HG03442 (cell line): ENCODE measurements at regions not wholly inside any gene's neighbourhood (a gene's known extent, or its start where the extent isn't known, plus 50 kb on each side); places are given as distances from the start of the nearest gene placed in this dataset.
"Not testable (repeated sequence)": the region's sequence is repeated elsewhere in the genome, so short reads cannot be mapped to it uniquely, and the experiment has no call there.

Source experiments
- ATAC-seq: cut with Tn5 transposase; IDR thresholded peaks from one replicate; pipeline ENCODE4 v1.9.1; 2021; ENCODE audit warnings: mild to moderate bottlenecking, moderate library complexity; ENCODE audit not compliant: unreplicated experiment

- not testable (repeated sequence) for ATAC-seq
These were observed 323.1 kb upstream of the PLGLB2 start for GRCh38 chr2:87424763-87425154.

GRCh38 chr2:87425191-87425590 is 322.7 kb upstream of the PLGLB2 start:
- not testable (repeated sequence) for ATAC-seq

GRCh38 chr2:87425717-87426116 is 322.2 kb upstream of the PLGLB2 start:
- not testable (repeated sequence) for ATAC-seq

GRCh38 chr2:87428452-87429130 is 319.3 kb upstream of the PLGLB2 start:
- ATAC-seq, result not testable (repeated sequence)

DNA sequence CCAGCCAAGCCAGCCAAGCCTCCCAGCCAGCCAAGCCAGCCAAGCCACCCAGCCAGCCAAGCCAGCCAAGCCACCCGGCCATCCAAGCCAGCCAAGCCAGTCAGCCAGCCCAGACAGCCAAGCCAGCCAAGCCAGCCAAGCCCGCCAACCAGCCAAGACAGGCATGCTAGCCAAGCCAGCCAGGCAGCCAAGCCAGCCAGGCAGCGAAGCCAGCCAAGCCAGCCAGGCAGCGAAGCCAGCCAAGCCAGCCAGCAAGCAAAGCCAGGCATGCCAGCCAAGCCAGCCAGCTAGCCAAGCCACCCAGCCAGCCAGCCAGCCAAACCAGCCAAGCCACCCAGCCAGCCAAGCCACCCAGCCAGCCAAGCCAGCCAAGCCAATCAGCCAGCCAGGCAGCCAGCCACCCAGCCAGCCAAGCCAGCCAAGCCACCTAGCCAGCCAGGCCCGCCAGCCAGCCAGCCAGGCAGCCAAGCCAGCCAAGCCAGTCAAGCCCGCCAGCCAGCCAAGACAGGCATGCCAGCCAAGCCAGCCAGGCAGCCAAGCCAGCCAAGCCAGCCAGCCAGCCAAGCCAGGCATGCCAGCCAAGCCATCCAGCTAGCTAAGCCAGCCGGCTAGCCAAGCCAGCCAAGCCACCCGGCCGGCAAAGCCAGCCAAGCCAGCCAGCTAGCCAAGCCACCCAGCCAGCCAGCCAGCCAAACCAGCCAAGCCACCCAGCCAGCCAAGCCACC is 318.5 kb upstream of the PLGLB2 start:
- ATAC-seq, result not testable (repeated sequence)

- not testable (repeated sequence) for ATAC-seq
These were observed 318.0 kb upstream of the PLGLB2 start for GRCh38 chr2:87429931-87430275.

DNA sequence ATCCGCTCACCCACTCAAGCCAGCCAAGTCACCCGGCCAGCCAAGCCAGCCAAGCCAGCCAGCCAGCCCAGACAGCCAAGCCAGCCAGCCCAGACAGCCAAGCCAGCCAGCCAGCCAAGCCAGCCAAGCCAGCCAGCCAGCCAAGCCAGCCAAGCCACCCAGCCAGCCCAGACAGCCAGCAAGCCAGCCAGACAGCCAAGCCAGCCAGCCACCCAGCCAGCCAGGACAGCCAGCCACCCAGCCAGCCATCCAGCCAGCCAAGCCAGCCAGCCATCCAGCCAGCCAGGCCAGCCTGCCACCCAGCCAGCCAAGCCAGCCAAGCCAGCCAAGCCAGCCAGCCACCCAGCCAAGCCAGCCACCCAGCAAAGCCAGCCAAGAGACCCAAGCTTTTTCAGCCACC is 316.8 kb upstream of the PLGLB2 start:
- not testable (repeated sequence) for ATAC-seq

DNA sequence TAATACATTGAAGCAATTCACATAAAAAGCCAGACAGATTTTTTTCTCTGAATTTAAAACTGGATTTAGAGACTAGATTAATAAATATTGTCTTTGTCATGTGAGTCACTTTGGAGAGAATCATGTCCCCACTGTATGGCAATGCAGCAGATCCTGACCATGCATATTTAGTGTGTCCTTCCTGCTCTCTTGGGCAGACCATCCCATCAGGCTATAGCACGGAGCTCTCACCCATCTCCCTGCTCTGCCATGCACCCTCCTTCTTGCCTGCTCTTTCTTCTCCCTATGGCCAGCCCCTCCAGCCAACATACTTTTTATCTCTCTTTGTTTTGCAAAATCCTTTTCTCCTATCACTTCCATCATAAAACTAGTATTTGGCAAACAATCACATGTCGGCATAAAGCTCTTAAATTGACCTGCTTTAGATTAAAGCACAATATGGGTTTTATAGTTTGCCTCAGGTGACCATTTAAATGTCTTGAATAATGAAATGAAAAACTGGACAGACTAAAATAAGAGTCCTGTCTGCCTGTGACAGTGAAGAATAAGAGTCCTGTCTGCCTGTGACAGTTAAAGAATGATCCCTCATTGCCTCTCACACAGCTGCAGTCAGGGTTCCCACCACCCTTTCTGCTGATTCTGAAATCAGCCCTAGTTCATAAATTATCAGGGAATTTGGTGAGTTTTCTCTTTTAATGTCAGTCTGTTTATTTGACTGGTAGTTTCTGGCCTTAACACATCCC is 315.0 kb upstream of the PLGLB2 start:
- not testable (repeated sequence) for ATAC-seq

DNA sequence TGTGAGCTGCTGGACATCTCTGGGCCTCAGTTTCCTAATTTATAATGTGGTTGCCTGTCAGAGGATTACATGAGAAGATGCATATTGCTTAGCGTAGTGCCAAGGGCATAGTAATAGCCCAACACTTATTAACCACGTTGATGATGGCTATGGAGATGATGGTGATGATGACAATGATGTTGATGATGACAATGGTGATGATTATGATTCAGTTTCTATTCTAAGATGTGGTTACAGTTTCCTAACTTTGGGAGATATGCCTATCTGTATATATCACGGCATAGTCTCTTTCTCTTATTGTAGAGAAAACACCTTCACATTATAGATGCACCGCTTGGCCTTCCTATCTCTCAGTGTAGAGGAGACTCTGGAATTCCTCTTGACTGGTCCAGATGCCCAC is 311.9 kb upstream of the PLGLB2 start:
- ATAC-seq, result not testable (repeated sequence)

- ATAC-seq, result not testable (repeated sequence)
These were observed 310.1 kb upstream of the PLGLB2 start for GRCh38 chr2:87437701-87438260.

DNA sequence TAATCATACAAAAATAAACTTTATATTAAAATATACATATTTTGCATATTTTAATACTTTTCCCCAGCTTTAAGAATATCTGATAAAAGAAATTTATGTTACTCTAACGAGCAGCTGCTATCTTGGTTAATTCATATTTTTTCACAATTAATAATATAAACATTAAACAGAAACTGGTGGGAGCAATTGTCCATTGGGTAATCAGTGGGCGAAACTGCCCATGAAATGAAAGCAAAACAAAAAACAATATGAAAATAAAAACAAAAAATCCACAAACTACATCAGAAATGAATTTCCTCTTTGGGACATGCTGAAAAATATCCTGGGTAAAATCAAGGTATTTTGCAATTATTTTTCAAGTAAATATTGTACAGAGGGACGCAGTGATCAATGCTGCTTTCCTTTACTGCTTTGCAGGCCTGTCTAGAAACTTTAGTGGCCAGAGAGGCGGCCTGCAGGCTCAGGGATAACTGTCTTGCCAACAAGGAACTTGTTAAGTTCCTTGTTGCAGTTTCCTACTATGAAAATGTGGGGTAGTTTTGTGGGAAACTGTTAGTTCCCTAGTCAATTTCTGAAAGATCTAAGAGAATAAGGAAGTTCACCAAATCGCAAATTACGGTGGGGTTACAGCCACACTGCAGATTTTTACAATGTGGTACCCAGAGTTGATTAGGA is 309.0 kb upstream of the PLGLB2 start:
- not testable (repeated sequence) for ATAC-seq

- ATAC-seq, result not testable (repeated sequence)
These were observed 308.2 kb upstream of the PLGLB2 start for GRCh38 chr2:87439617-87440204.

GRCh38 chr2:87440650-87441049 is 307.2 kb upstream of the PLGLB2 start:
- ATAC-seq, result not testable (repeated sequence)

GRCh38 chr2:87441375-87441774 is 306.5 kb upstream of the PLGLB2 start:
- not testable (repeated sequence) for ATAC-seq

- peak; percentile 98 for ATAC-seq
These were observed 304.8 kb upstream of the PLGLB2 start for GRCh38 chr2:87442983-87443577.

DNA sequence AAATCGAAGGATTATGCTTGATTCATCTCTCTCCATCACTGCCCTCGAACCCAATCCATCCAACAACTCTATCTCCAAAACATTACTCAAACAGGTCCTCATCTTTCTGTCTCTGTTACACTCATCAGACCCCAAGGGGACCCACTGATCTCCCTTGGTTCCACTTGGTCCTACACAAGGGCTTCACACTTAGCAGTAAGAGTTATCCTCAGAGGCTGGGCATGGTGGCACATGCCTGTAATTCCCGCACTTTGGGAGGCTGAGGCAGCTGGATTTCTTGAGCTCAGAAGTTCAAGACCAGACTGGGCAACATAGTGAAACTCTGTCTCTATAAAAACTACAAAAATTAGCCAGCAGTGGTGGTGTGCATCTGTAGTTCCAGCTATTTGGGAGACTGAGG is 302.9 kb upstream of the PLGLB2 start:
- ATAC-seq, result not testable (repeated sequence)

- not testable (repeated sequence) for ATAC-seq
These were observed 302.1 kb upstream of the PLGLB2 start for GRCh38 chr2:87445613-87446312.

DNA sequence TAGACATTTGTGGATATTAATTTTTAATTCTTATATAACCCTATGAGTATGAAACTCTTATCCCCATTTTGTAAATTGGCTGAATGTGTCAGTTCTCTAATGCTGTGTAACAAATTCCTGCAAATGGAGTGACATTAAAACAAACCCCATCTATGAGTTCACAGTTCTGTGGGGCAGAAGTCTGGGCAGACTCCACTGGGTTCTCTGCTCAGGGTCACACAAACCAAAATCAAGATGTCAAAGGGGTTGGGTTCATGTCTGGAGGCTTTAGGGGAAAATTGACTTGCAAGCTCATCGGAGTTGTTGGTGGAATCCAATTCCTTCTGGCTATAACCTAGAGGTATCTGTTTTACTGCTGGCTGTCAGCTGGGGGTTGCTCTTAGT is 301.6 kb upstream of the PLGLB2 start:
- not testable (repeated sequence) for ATAC-seq

- peak; percentile 52 for ATAC-seq
These were observed 298.4 kb upstream of the PLGLB2 start for GRCh38 chr2:87449462-87449980.
